ENCODE measurements at regions not wholly inside any gene's neighbourhood (a gene's known extent, or its start where the extent isn't known, plus 50 kb on each side); places are given as distances from the start of the nearest gene placed in this dataset.
"Not testable (repeated sequence)": the region's sequence is repeated elsewhere in the genome, so short reads cannot be mapped to it uniquely, and the experiment has no call there.

DNA sequence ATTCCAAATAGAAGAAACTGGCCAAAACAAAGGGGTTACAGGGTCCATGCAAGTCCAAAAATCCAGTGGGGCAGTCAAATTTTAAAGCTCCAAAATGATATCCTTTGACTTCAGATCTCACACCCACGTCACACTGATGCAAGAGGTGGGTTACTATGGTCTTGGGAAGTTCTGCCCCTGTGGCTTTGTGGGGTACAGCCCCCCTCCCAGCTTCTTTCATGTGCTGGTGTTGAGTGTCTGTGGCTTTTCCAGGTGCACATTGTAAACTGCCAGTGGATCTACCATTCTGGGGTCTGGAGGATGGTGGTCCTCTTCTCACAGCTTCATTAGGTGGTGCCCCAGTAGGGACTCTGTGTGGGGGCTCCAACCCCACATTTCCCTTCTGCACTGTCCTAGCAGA lies 392.3 kb downstream of the PTPRC start:
- TF ChIP-seq CTCF, POLR2A (IDR thresholded peaks at IDR 0.05): not testable (repeated sequence)
